ENCODE measurements at regions not wholly inside any gene's neighbourhood (a gene's known extent, or its start where the extent isn't known, plus 50 kb on each side); places are given as distances from the start of the nearest gene placed in this dataset.

DNA sequence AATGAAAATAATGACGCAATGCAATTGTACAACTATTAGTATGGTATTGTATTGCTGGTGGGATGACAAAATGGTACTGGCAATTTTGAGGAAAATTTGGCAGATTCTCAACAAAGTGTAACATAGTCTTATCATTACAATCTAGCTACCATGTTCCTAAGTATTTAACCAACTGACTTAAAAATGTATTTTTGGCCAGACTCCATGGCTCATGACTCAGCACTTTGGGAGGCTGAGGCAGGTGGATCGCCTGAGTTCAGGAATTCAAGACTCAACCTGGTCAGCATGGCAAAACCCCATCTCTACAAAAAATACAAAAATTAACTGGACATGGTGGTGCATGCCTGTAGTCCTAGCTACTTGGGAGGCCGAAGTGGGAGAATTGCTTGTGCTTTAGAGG, 1409.5 kb downstream of the AACS start:
- no peaks in the 10 kb centered on the region for H3K27me3 ChIP-seq (ENCODE audit: control insufficient read depth, insufficient read depth, low read length)
- no peak overlapping the region for H3K9ac ChIP-seq (ENCODE audit: low read length in 3 of 3)
- no peak overlapping the region for H3K27ac ChIP-seq (ENCODE audit: low read depth in 2 of 2, low read length in 2 of 2)
- no peaks in the 10 kb centered on the region for H3K4me1 ChIP-seq (ENCODE audit: control insufficient read depth in 2 of 3, insufficient read depth in 2 of 3, low read depth in 1 of 3, low read length in 3 of 3)
- TF ChIP-seq, protein P1, sequence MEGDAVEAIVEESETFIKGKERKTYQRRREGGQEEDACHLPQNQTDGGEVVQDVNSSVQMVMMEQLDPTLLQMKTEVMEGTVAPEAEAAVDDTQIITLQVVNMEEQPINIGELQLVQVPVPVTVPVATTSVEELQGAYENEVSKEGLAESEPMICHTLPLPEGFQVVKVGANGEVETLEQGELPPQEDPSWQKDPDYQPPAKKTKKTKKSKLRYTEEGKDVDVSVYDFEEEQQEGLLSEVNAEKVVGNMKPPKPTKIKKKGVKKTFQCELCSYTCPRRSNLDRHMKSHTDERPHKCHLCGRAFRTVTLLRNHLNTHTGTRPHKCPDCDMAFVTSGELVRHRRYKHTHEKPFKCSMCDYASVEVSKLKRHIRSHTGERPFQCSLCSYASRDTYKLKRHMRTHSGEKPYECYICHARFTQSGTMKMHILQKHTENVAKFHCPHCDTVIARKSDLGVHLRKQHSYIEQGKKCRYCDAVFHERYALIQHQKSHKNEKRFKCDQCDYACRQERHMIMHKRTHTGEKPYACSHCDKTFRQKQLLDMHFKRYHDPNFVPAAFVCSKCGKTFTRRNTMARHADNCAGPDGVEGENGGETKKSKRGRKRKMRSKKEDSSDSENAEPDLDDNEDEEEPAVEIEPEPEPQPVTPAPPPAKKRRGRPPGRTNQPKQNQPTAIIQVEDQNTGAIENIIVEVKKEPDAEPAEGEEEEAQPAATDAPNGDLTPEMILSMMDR (IDR thresholded peaks at IDR 0.05; ENCODE audit: borderline replicate concordance, extremely low read depth, insufficient read depth), result no peak
- H3K9me3 ChIP-seq (ENCODE audit: control insufficient read depth in 2 of 3, insufficient read depth in 1 of 3, low read length in 3 of 3), result peaks cover 0 to 8% (median 0%) of the 10 kb centered on the region in 3 donors
- no peak for FAIRE-seq
- intact Hi-C loops (cut with DNase I), result no loop called here
- no peak for DNase-seq
- H3K4me3 ChIP-seq (ENCODE audit: low read length in 3 of 3), result no peak overlapping the region
- H3K36me3 ChIP-seq (ENCODE audit: control insufficient read depth in 2 of 3, insufficient read depth in 3 of 3, low read length in 3 of 3), result no peaks in the 10 kb centered on the region

DNA sequence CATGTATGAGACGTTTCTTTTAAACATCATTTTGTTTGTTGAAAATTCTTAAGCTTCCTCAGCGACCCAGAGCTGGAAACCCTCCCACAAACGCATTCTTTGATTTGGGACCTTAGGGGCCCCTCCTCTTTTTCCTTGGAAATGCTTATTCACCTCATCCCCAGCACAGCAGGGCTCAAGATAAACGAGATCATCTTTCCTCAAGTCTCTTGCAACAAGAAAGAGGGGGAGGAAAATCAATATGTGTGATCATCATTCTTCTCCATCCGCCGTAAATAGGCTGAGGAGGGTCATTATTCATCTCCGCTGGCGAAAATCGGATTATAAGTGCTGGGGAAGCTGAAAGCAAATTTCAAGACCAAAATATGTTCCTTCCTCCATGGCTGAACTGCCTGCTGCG, 1415.2 kb downstream of the AACS start:
- Histone ChIP-seq H3K9me3 (ENCODE audit: control insufficient read depth in 2 of 3, insufficient read depth in 1 of 3, low read length in 3 of 3) (peaks cover 0 to 3% (median 0%) of the 10 kb centered on the region in 3 donors), H3K36me3 (ENCODE audit: control insufficient read depth in 2 of 3, insufficient read depth in 3 of 3, low read length in 3 of 3) (no peaks in the 10 kb centered on the region), H3K4me3 (ENCODE audit: low read length in 3 of 3) (no peak overlapping the region), H3K27ac (ENCODE audit: low read depth in 2 of 2, low read length in 2 of 2) (no peak overlapping the region), H3K27me3 (ENCODE audit: control insufficient read depth, insufficient read depth, low read length) (no peaks in the 10 kb centered on the region), H3K4me1 (ENCODE audit: control insufficient read depth in 2 of 3, insufficient read depth in 2 of 3, low read depth in 1 of 3, low read length in 3 of 3) (no peaks in the 10 kb centered on the region), H3K9ac (ENCODE audit: low read length in 3 of 3) (no peak overlapping the region)
- no peak for FAIRE-seq
- intact Hi-C loops (cut with DNase I), result no loop called here
- TF ChIP-seq, protein P1 (IDR thresholded peaks at IDR 0.05; ENCODE audit: borderline replicate concordance, extremely low read depth, insufficient read depth), result no peak
- DNase-seq, result no peak

DNA sequence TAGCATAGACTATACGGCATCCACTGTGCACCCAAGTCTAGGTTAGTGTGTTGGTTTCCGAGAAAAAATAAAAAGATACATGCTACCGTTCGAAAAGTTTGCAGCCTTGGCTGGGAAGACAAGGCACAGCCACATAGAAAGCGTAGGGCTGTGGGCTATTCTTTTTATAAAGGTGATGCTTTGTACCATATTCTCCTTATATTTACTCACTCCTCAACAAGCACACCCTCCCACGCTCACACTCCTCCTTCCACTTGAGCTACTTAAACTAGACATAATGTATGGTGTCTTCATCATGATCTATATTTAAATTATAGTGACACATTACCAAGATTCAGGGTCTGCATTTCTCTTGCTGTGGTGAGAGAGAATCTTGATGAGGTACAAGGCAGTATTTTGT, 1416.5 kb downstream of the AACS start:
- DNase-seq, result no peak
- no peak overlapping the region for H3K9ac ChIP-seq (ENCODE audit: low read length in 3 of 3)
- TF ChIP-seq, protein P1 (IDR thresholded peaks at IDR 0.05; ENCODE audit: borderline replicate concordance, extremely low read depth, insufficient read depth), result no peak
- no peaks in the 10 kb centered on the region for H3K9me3 ChIP-seq (ENCODE audit: control insufficient read depth in 2 of 3, insufficient read depth in 1 of 3, low read length in 3 of 3)
- no peak overlapping the region for H3K4me3 ChIP-seq (ENCODE audit: low read length in 3 of 3)
- H3K4me1 ChIP-seq (ENCODE audit: control insufficient read depth in 2 of 3, insufficient read depth in 2 of 3, low read depth in 1 of 3, low read length in 3 of 3), result no peaks in the 10 kb centered on the region
- H3K27ac ChIP-seq (ENCODE audit: low read depth in 2 of 2, low read length in 2 of 2), result no peak overlapping the region
- FAIRE-seq, result no peak
- H3K36me3 ChIP-seq (ENCODE audit: control insufficient read depth in 2 of 3, insufficient read depth in 3 of 3, low read length in 3 of 3), result no peaks in the 10 kb centered on the region
- intact Hi-C loops (cut with DNase I), result no loop called here
- no peaks in the 10 kb centered on the region for H3K27me3 ChIP-seq (ENCODE audit: control insufficient read depth, insufficient read depth, low read length)

DNA sequence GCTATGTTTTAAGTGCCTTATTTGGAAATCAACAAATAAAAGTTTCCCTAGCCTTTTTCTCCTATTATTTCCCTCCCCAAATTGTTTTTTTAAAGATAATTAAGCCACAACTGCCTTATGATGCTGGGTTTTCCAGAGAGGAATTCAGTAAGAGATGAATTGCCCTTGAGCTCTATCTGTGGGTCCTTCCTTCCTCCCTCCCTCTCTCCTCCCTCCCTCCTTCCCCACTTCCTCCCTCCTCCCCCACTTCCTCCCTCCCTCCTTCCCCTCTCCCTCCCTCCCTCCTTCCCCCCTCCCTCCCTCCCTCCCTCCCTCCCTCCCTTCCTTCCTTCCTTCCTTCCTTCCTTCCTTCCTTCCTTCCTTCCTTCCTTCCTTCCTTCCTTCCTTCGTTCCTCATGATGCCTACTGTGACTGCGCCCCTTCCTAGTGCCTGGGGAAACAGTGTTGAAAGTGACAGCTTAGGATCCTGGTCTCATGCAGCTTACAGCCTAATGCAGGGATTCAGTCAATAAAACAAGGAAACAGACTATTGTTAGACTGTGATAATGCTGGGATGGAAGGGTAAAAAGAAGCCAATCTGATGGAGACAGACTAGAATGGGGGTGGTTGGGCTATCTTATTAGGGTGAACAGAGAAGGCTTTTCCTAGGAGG, 1417.1 kb downstream of the AACS start:
- DNase-seq (no peak), FAIRE-seq (no peak)
- Histone ChIP-seq H3K4me3 (ENCODE audit: low read length in 3 of 3) (no peak overlapping the region), H3K9ac (ENCODE audit: low read length in 3 of 3) (no peak overlapping the region), H3K27me3 (ENCODE audit: control insufficient read depth, insufficient read depth, low read length) (no peaks in the 10 kb centered on the region), H3K36me3 (ENCODE audit: control insufficient read depth in 2 of 3, insufficient read depth in 3 of 3, low read length in 3 of 3) (no peaks in the 10 kb centered on the region), H3K27ac (ENCODE audit: low read depth in 2 of 2, low read length in 2 of 2) (no peak overlapping the region), H3K9me3 (ENCODE audit: control insufficient read depth in 2 of 3, insufficient read depth in 1 of 3, low read length in 3 of 3) (no peaks in the 10 kb centered on the region), H3K4me1 (ENCODE audit: control insufficient read depth in 2 of 3, insufficient read depth in 2 of 3, low read depth in 1 of 3, low read length in 3 of 3) (no peaks in the 10 kb centered on the region)
- intact Hi-C loops (cut with DNase I), result no loop called here
- TF ChIP-seq, protein P1 (IDR thresholded peaks at IDR 0.05; ENCODE audit: borderline replicate concordance, extremely low read depth, insufficient read depth), result no peak
